ENCODE measurements at regions not wholly inside any gene's neighbourhood (a gene's known extent, or its start where the extent isn't known, plus 50 kb on each side); places are given as distances from the start of the nearest gene placed in this dataset.

- TF ChIP-seq POLR2AphosphoS5 (IDR thresholded peaks at IDR 0.05; ENCODE audit: borderline replicate concordance, low read depth, low read length) (no peak), EZH2 (IDR thresholded peaks at IDR 0.05) (no peak), FOXP2 (optimal IDR thresholded peaks at IDR 0.05; ENCODE audit: control extremely low read depth, extremely low read length, insufficient read depth) (no peak)
Measured at GRCh38 chr6:144762469-144762868, 477.3 kb downstream of the UTRN start.

Measured in SK-N-MC (cell line).